ENCODE measurements at regions not wholly inside any gene's neighbourhood (a gene's known extent, or its start where the extent isn't known, plus 50 kb on each side); places are given as distances from the start of the nearest gene placed in this dataset.

GRCh38 chr2:128832946-128833663 lies 514.4 kb upstream of the HS6ST1 start:
- H3K4me3 ChIP-seq (replicated peaks; ENCODE audit: low read depth, low read length): no peak overlapping the region
- no peak for DNase-seq (ENCODE audit: low read depth)
- TF ChIP-seq CTCF (IDR thresholded peaks at IDR 0.05; ENCODE audit: low read length, missing control alignments): no peak

GRCh38 chr2:128833664-128834027 lies 515.0 kb upstream of the HS6ST1 start:
- no peak overlapping the region for H3K4me3 ChIP-seq (replicated peaks; ENCODE audit: low read depth, low read length)
- no peak for TF ChIP-seq CTCF (IDR thresholded peaks at IDR 0.05; ENCODE audit: low read length, missing control alignments)

GRCh38 chr2:128834207-128834879 lies 515.7 kb upstream of the HS6ST1 start:
- TF ChIP-seq CTCF (IDR thresholded peaks at IDR 0.05; ENCODE audit: low read length, missing control alignments): no peak
- no peak overlapping the region for H3K4me3 ChIP-seq (replicated peaks; ENCODE audit: low read depth, low read length)
- no peak for DNase-seq (ENCODE audit: low read depth)

More at GRCh38 chr2:128833664-128834027, 515.0 kb upstream of the HS6ST1 start:
- DNase-seq (ENCODE audit: low read depth): no peak

GRCh38 chr2:128834880-128835252 lies 516.2 kb upstream of the HS6ST1 start:
- DNase-seq (ENCODE audit: low read depth): no peak
- H3K4me3 ChIP-seq (replicated peaks; ENCODE audit: low read depth, low read length): no peak overlapping the region
- TF ChIP-seq CTCF (IDR thresholded peaks at IDR 0.05; ENCODE audit: low read length, missing control alignments): no peak

- no peak for TF ChIP-seq CTCF (IDR thresholded peaks at IDR 0.05; ENCODE audit: low read length, missing control alignments)
Measured at GRCh38 chr2:128835342-128835855, 516.7 kb upstream of the HS6ST1 start.

GRCh38 chr2:128835974-128836373 lies 517.3 kb upstream of the HS6ST1 start:
- no peak for TF ChIP-seq CTCF (IDR thresholded peaks at IDR 0.05; ENCODE audit: low read length, missing control alignments)
- no peak for DNase-seq (ENCODE audit: low read depth)
- no peak overlapping the region for H3K4me3 ChIP-seq (replicated peaks; ENCODE audit: low read depth, low read length)

More at GRCh38 chr2:128835342-128835855, 516.7 kb upstream of the HS6ST1 start:
- no peak for DNase-seq (ENCODE audit: low read depth)
- H3K4me3 ChIP-seq (replicated peaks; ENCODE audit: low read depth, low read length): no peak overlapping the region
